ENCODE measurements at regions not wholly inside any gene's neighbourhood (a gene's known extent, or its start where the extent isn't known, plus 50 kb on each side); places are given as distances from the start of the nearest gene placed in this dataset.

GRCh38 chr1:230591678-230592077 is 50.6 kb upstream of the COG2 start:
- no peak for TF ChIP-seq Cebpa-rat (IDR thresholded peaks at IDR 0.05)
- no peak overlapping the region for H3K9ac ChIP-seq
- H3K27ac ChIP-seq = no peak overlapping the region
- H3K27me3 ChIP-seq = no peaks in the 10 kb centered on the region
- no peak overlapping the region for H3K4me3 ChIP-seq
- H3K4me2 ChIP-seq = no peak overlapping the region
- no peaks in the 10 kb centered on the region for H3K9me3 ChIP-seq (replicated peaks in 1 of 11)
- H4K20me1 ChIP-seq = no peaks in the 10 kb centered on the region
- no peaks in the 10 kb centered on the region for H3K36me3 ChIP-seq
- no peaks in the 10 kb centered on the region for H3K4me1 ChIP-seq

GRCh38 chr1:230589951-230590350 is 52.3 kb upstream of the COG2 start:
- Histone ChIP-seq H3K9me3 (replicated peaks in 1 of 11) (no peaks in the 10 kb centered on the region), H3K36me3 (no peaks in the 10 kb centered on the region), H3K27ac (no peak overlapping the region), H4K20me1 (no peaks in the 10 kb centered on the region), H3K4me1 (no peaks in the 10 kb centered on the region), H3K9ac (no peak overlapping the region), H3K4me2 (no peak overlapping the region), H3K4me3 (no peak overlapping the region), H3K27me3 (no peaks in the 10 kb centered on the region)
- TF ChIP-seq Cebpa-rat (IDR thresholded peaks at IDR 0.05) = no peak

- H3K9ac ChIP-seq = no peak overlapping the region
- H3K27me3 ChIP-seq = no peaks in the 10 kb centered on the region
- H4K20me1 ChIP-seq = no peaks in the 10 kb centered on the region
- no peak overlapping the region for H3K4me2 ChIP-seq
- H3K36me3 ChIP-seq = no peaks in the 10 kb centered on the region
- H3K27ac ChIP-seq = no peak overlapping the region
- H3K4me1 ChIP-seq = no peaks in the 10 kb centered on the region
- no peak overlapping the region for H3K4me3 ChIP-seq
- no peaks in the 10 kb centered on the region for H3K9me3 ChIP-seq (replicated peaks in 1 of 11)
- no peak for TF ChIP-seq Cebpa-rat (IDR thresholded peaks at IDR 0.05)
Observed at GRCh38 chr1:230588323-230588746, 53.9 kb upstream of the COG2 start.

DNA sequence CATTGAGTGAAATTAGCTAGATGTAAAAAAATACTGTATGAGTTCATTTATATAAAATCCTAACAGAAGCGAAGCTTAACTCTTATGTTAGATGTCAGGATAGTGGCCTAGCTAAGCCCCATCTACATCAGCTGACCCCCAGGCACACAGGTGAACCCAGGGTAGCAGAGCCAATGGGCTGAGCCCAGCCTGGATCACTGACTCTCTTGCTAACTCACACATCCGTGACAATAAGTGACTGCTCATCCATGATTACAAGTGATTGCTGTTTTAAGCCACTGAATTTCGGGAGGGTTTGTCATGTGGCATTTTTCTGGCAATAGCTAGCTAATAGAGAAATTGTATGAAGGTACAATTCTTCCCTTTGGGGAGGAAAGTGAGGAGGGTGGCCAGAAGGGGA is 55.2 kb upstream of the COG2 start:
- no peak for TF ChIP-seq Cebpa-rat (IDR thresholded peaks at IDR 0.05)
- Histone ChIP-seq H3K36me3 (no peaks in the 10 kb centered on the region), H3K4me2 (no peak overlapping the region), H3K27ac (no peak overlapping the region), H3K9me3 (replicated peaks in 1 of 11) (no peaks in the 10 kb centered on the region), H3K4me3 (no peak overlapping the region), H4K20me1 (no peaks in the 10 kb centered on the region), H3K9ac (no peak overlapping the region), H3K4me1 (no peaks in the 10 kb centered on the region), H3K27me3 (no peaks in the 10 kb centered on the region)

DNA sequence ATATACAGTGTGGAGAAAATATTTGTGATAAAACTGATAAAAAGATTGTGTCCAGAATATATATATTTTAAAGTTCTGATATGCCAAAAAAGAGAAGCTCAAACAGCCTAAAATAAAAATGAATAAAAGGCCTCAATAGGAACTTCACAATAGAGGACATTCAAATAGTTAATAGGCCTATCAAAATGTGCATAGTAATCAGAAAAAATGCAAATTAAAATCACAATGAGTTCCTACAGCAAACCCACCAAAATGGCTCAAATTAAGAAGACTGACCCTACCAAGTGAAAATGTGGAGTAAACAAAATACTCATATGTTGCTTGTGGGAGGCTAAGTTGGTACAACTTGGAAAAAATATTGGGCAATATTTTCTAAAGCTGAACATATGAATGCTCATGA is 57.6 kb upstream of the COG2 start:
- TF ChIP-seq Cebpa-rat (IDR thresholded peaks at IDR 0.05) = no peak
- Histone ChIP-seq H3K4me1 (no peaks in the 10 kb centered on the region), H3K27ac (no peak overlapping the region), H4K20me1 (no peaks in the 10 kb centered on the region), H3K36me3 (no peaks in the 10 kb centered on the region), H3K4me2 (no peak overlapping the region), H3K27me3 (no peaks in the 10 kb centered on the region), H3K4me3 (no peak overlapping the region), H3K9me3 (replicated peaks in 1 of 11) (peaks cover 0 to 9% (median 4%) of the 10 kb centered on the region in 11 experiments; a peak in 5 of 22 replicates), H3K9ac (no peak overlapping the region)

GRCh38 chr1:230581446-230582079 is 60.7 kb upstream of the COG2 start:
- Histone ChIP-seq H3K4me1 (no peaks in the 10 kb centered on the region), H3K9ac (no peak overlapping the region), H3K36me3 (no peaks in the 10 kb centered on the region), H3K9me3 (replicated peaks in 1 of 11) (peaks cover 0 to 9% (median 4%) of the 10 kb centered on the region in 11 experiments; a peak in 5 of 22 replicates), H3K4me2 (no peak overlapping the region), H4K20me1 (no peaks in the 10 kb centered on the region), H3K4me3 (no peak overlapping the region), H3K27me3 (no peaks in the 10 kb centered on the region), H3K27ac (no peak overlapping the region)
- TF ChIP-seq Cebpa-rat (IDR thresholded peaks at IDR 0.05) = no peak

GRCh38 chr1:230578616-230579015 is 63.7 kb upstream of the COG2 start:
- Histone ChIP-seq H4K20me1 (no peaks in the 10 kb centered on the region), H3K4me1 (peaks cover 0 to 12% (median 7%) of the 10 kb centered on the region in 10 experiments; a peak in 12 of 20 replicates), H3K4me2 (no peak overlapping the region), H3K9ac (no peak overlapping the region), H3K4me3 (no peak overlapping the region), H3K9me3 (replicated peaks in 1 of 11) (peaks cover 0 to 9% (median 4%) of the 10 kb centered on the region in 11 experiments; a peak in 5 of 22 replicates), H3K27me3 (no peaks in the 10 kb centered on the region), H3K27ac (no peak overlapping the region), H3K36me3 (no peaks in the 10 kb centered on the region)
- TF ChIP-seq Cebpa-rat (IDR thresholded peaks at IDR 0.05) = no peak

- H3K4me2 ChIP-seq = no peak overlapping the region
- no peaks in the 10 kb centered on the region for H3K36me3 ChIP-seq
- H3K9me3 ChIP-seq (replicated peaks in 1 of 11) = peaks cover 0 to 9% (median 4%) of the 10 kb centered on the region in 11 experiments; a peak in 5 of 22 replicates
- no peak overlapping the region for H3K4me3 ChIP-seq
- no peak overlapping the region for H3K27ac ChIP-seq
- no peak overlapping the region for H3K9ac ChIP-seq
- TF ChIP-seq Cebpa-rat (IDR thresholded peaks at IDR 0.05) = no peak
- peaks cover 0 to 22% (median 18%) of the 10 kb centered on the region in 10 experiments; a peak in 15 of 20 replicates for H3K4me1 ChIP-seq
- no peaks in the 10 kb centered on the region for H4K20me1 ChIP-seq
- H3K27me3 ChIP-seq = no peaks in the 10 kb centered on the region
Observed at GRCh38 chr1:230577537-230577936, 64.7 kb upstream of the COG2 start.

GRCh38 chr1:230575886-230576500 is 66.3 kb upstream of the COG2 start:
- no peak for TF ChIP-seq Cebpa-rat (IDR thresholded peaks at IDR 0.05)
- Histone ChIP-seq H4K20me1 (no peaks in the 10 kb centered on the region), H3K4me2 (no peak overlapping the region), H3K9ac (no peak overlapping the region), H3K27me3 (no peaks in the 10 kb centered on the region), H3K36me3 (no peaks in the 10 kb centered on the region), H3K4me1 (peaks cover 0 to 38% (median 24%) of the 10 kb centered on the region in 10 experiments; a peak in 15 of 20 replicates), H3K4me3 (no peak overlapping the region), H3K9me3 (replicated peaks in 1 of 11) (0 out of 22 replicates have a peak, but pooled peaks cover 0 to under 1% (median 0%) of the 10 kb centered on the region in 11 experiments), H3K27ac (no peak overlapping the region)

DNA sequence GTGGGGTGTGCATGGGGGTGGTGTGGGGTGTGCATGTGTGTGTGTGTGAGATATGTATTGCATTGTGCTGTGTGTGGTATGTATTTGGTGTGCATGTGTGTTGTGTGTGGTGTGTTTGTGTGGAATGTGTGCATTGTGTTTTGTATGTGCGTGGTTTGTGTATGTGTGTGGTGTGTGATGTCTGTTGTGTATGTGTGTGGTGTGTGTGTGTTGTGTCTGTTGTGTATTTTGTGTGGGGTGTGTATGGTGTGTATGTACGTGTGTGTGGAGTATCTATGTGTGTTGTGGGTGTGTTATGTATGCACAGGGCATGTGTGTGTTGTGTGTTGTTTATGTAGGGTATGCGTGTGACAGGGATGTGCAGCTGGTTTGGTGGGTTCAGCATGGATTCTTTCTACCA is 67.8 kb upstream of the COG2 start:
- no peaks in the 10 kb centered on the region for H3K36me3 ChIP-seq
- H3K9me3 ChIP-seq (replicated peaks in 1 of 11) = no peaks in the 10 kb centered on the region
- H3K9ac ChIP-seq = no peak overlapping the region
- no peaks in the 10 kb centered on the region for H3K27me3 ChIP-seq
- no peak for TF ChIP-seq Cebpa-rat (IDR thresholded peaks at IDR 0.05)
- H3K4me2 ChIP-seq = peak overlapping the region in 5 of 11 experiments; percentile 43 to 90 (median 78); a peak in 7 of 22 replicates
- no peak overlapping the region for H3K4me3 ChIP-seq
- H3K4me1 ChIP-seq = peaks cover 0 to 45% (median 26%) of the 10 kb centered on the region in 10 experiments; a peak in 15 of 20 replicates
- no peaks in the 10 kb centered on the region for H4K20me1 ChIP-seq
- peak overlapping the region in 2 of 11 experiments; percentile 68 to 69; a peak in 2 of 22 replicates for H3K27ac ChIP-seq

Measured in BLaER1 treated with 17β-estradiol and CSF1 and Interleukin-3, amounts not matched to agents 10 nM and 100 nM (cell line).